Heart left ventricle (tissue), 13 donors: ENCODE measurements at regions not wholly inside any gene's neighbourhood (a gene's known extent, or its start where the extent isn't known, plus 50 kb on each side); places are given as distances from the start of the nearest gene placed in this dataset.

Experiments
- CTCF ChIP-seq, 12 donors: fragments of 200-600 bp; sonication (generic) in 4 of 12; IDR thresholded peaks; one replicate each; pipeline versions ENCODE4 v1.5.0 to v1.8.0; 2018 to 2022; ENCODE audit warnings: antibody characterized with exemption in 12 of 12, mild to moderate bottlenecking in 5 of 12
- POLR2A ChIP-seq, 2 donors: fragments of 450-650 bp; IDR thresholded peaks; one replicate each; pipeline ENCODE4 v1.6.1; 2017; ENCODE audit warnings: antibody characterized with exemption in 2 of 2, mild to moderate bottlenecking in 2 of 2, moderate library complexity in 2 of 2
- donor health status: ischemic (EF 13 %, LVEDD 7.1; RV severe dilation, severe dysfunction).
- donor health status: DM: no; HTN: yes; CAD: no.
- donor health status: DM: no; HTN: no; CAD: no.
- donor health status: ischemic (EF 25% LVEDD 6.9; RV normal size, moderate dysfunction).
- donor health status: ischemic (EF 25% LVEDD 5.7; RV mildly dilated, moderate dysfunction).
- donor health status: ischemic (EF 35%, LVEDD 5.7; RV mildly dilated, moderate dysfunction).
- donor health status: nonischemic (EF 11% LVEDD 7.7; RV severe dilation, severe dysfunction).
- donor health status: DM: yes; HTN: yes; CAD: no.
- donor health status: PGD.
- donor health status: ischemic (EF 29% LVEDD 5.4; RV normal size, mild dysfunction).
- donor health status: nonischemic (EF 23%, LVEDD 6.1; RV moderate dilation, normal function).

DNA sequence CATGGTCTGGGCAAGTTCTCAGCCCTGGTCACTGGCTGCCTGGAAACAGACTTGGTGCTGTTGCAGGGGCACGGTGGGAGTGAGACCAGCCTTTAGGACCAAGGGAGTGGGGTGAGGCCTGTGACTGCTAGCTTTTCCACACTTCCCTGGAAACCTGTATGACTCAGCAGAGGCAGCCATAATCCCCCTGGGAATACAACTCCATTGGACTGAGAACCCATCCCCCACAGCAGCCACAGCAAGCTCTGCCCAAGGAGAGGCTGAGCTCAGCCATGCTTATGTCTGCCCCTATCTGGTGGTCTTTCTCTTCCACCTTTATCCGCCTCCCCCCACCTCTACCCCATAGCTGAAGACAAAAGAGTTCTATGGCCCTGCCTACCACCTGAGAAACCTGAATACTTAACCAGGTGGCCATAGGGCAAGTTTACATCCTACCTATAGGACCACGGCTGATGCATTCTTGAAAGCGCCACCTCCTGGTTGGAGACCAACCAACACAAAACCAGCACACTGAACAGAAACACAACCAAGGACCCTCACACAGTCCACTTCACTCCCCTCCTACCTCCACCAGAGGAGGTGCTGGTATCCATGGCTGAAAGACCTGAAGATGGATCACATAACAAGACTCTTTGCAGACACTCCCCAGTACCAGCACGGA, 816.2 kb upstream of the SOX9 start:
- TF ChIP-seq CTCF (IDR thresholded peaks at IDR 0.05) (no peak), POLR2A (IDR thresholded peaks at IDR 0.05) (no peak)
